ENCODE measurements at regions not wholly inside any gene's neighbourhood (a gene's known extent, or its start where the extent isn't known, plus 50 kb on each side); places are given as distances from the start of the nearest gene placed in this dataset.

GRCh38 chr6:131383421-131384411 lies 189.3 kb upstream of the ARG1 start:
- no peak for DNase-seq (ENCODE audit: low read depth)
- no peak for TF ChIP-seq MAX (IDR thresholded peaks at IDR 0.05; ENCODE audit: low read depth, low read length)
- no peak for TF ChIP-seq CTCF (IDR thresholded peaks at IDR 0.05; ENCODE audit: low read depth, low read length)
- no peak for TF ChIP-seq POLR2A (IDR thresholded peaks at IDR 0.05; ENCODE audit: extremely low read depth, insufficient read length)
- no peak overlapping the region for H3K4me3 ChIP-seq (ENCODE audit: low read depth, low read length)

GRCh38 chr6:131387562-131388447 lies 185.2 kb upstream of the ARG1 start:
- TF ChIP-seq MAX (IDR thresholded peaks at IDR 0.05; ENCODE audit: low read depth, low read length), result no peak
- DNase-seq (ENCODE audit: low read depth), result no peak
- H3K4me3 ChIP-seq (ENCODE audit: low read depth, low read length), result no peak overlapping the region

- DNase-seq (ENCODE audit: low read depth), result no peak
- no peak overlapping the region for H3K4me3 ChIP-seq (ENCODE audit: low read depth, low read length)
- TF ChIP-seq CTCF (IDR thresholded peaks at IDR 0.05; ENCODE audit: low read depth, low read length) (no peak), MAX (IDR thresholded peaks at IDR 0.05; ENCODE audit: low read depth, low read length) (no peak), MYC (IDR thresholded peaks at IDR 0.05; ENCODE audit: low read depth, low read length) (no peak), POLR2A (IDR thresholded peaks at IDR 0.05; ENCODE audit: extremely low read depth, insufficient read length) (no peak)
Observed at GRCh38 chr6:131390322-131390721, 182.7 kb upstream of the ARG1 start.

- DNase-seq (ENCODE audit: low read depth), result no peak
- TF ChIP-seq MYC (IDR thresholded peaks at IDR 0.05; ENCODE audit: low read depth, low read length), result no peak
Observed at GRCh38 chr6:131391116-131391515, 181.9 kb upstream of the ARG1 start.

DNA sequence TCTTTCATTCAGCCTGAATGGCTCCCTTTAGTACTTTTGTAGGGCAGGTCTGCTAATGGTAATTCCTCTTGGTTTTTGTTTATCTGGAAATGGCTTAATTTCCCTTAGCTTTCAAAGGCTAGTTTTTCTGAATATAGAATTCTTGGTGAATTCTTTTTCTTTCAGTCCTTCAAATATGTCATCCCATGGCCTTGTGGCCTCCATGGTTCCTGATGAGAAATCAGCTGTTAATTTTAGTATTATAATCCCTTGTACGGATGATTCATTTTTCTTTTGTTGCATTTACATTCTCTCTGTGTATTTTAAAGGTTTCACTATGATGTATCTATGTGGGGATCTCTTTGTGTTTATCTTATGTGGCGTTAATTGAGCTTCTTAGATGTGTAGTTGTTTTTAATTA lies 179.6 kb upstream of the ARG1 start:
- no peak overlapping the region for H3K4me3 ChIP-seq (ENCODE audit: low read depth, low read length)
- no peak for DNase-seq (ENCODE audit: low read depth)
- TF ChIP-seq CTCF (IDR thresholded peaks at IDR 0.05; ENCODE audit: low read depth, low read length) (no peak), MAX (IDR thresholded peaks at IDR 0.05; ENCODE audit: low read depth, low read length) (no peak), MYC (IDR thresholded peaks at IDR 0.05; ENCODE audit: low read depth, low read length) (no peak)

More at GRCh38 chr6:131391116-131391515, 181.9 kb upstream of the ARG1 start:
- H3K4me3 ChIP-seq (ENCODE audit: low read depth, low read length), result no peak overlapping the region

GRCh38 chr6:131394768-131395432 lies 178.1 kb upstream of the ARG1 start:
- no peak for TF ChIP-seq MAX (IDR thresholded peaks at IDR 0.05; ENCODE audit: low read depth, low read length)
- no peak for TF ChIP-seq MYC (IDR thresholded peaks at IDR 0.05; ENCODE audit: low read depth, low read length)
- no peak for TF ChIP-seq POLR2A (IDR thresholded peaks at IDR 0.05; ENCODE audit: extremely low read depth, insufficient read length)
- no peak for TF ChIP-seq CTCF (IDR thresholded peaks at IDR 0.05; ENCODE audit: low read depth, low read length)
- DNase-seq (ENCODE audit: low read depth), result no peak
- H3K4me3 ChIP-seq (ENCODE audit: low read depth, low read length), result no peak overlapping the region

Measured in NB4 (cell line).